ENCODE measurements at regions not wholly inside any gene's neighbourhood (a gene's known extent, or its start where the extent isn't known, plus 50 kb on each side); places are given as distances from the start of the nearest gene placed in this dataset.

- TF ChIP-seq CTCF (conservative IDR thresholded peaks at IDR 0.05 in 1 of 2, IDR thresholded peaks at IDR 0.05 in 1 of 2; ENCODE audit: extremely low read depth in 1 of 2, insufficient read depth in 1 of 2, low read depth in 1 of 2, low read length in 2 of 2) (no peak), EZH2 (IDR thresholded peaks at IDR 0.05; ENCODE audit: borderline replicate concordance, low read length) (no peak)
Measured at GRCh38 chr17:68737761-68738443, 136.7 kb upstream of the FAM20A start.

All from mammary epithelial cell (primary cell).